ENCODE measurements at regions not wholly inside any gene's neighbourhood (a gene's known extent, or its start where the extent isn't known, plus 50 kb on each side); places are given as distances from the start of the nearest gene placed in this dataset.

- TF ChIP-seq NR1H2 (CRISPR knock-in tag; IDR thresholded peaks at IDR 0.05; ENCODE audit: borderline replicate concordance, low read depth): no peak
- TF ChIP-seq MATR3 (CRISPR knock-in tag; IDR thresholded peaks at IDR 0.05): no peak
- no peak for TF ChIP-seq TOPORS (CRISPR knock-in tag; IDR thresholded peaks at IDR 0.05)
Observed at GRCh38 chr12:76180401-76181277, 96.2 kb upstream of the NAP1L1 start (continued).

- no peak for DNase-seq (ENCODE audit: low spot score)
- no peaks in the 10 kb centered on the region for H3K4me1 ChIP-seq (ENCODE audit: insufficient read depth, low read length)
- POLR2A ChIA-PET: no interaction called here
- H2AFZ ChIP-seq (ENCODE audit: low read length): no peak overlapping the region
- no peak for TF ChIP-seq ZNF883 (CRISPR knock-in tag; IDR thresholded peaks at IDR 0.05; ENCODE audit: not compliant biosample characterization)
- no peak for TF ChIP-seq FOXA3 (CRISPR knock-in tag; IDR thresholded peaks at IDR 0.05)
- no peak for TF ChIP-seq ATF7 (IDR thresholded peaks at IDR 0.05)
- no peak for TF ChIP-seq ATF7 (CRISPR knock-in tag; IDR thresholded peaks at IDR 0.05)
- TF ChIP-seq CSRNP1 (CRISPR knock-in tag; IDR thresholded peaks at IDR 0.05): no peak
- TF ChIP-seq ARNT2 (CRISPR knock-in tag; IDR thresholded peaks at IDR 0.05; ENCODE audit: low read depth): no peak
- TF ChIP-seq ZNF234 (CRISPR knock-in tag; conservative IDR thresholded peaks at IDR 0.05): no peak
- TF ChIP-seq SIN3A (IDR thresholded peaks at IDR 0.05; ENCODE audit: borderline replicate concordance, low read depth, low read length): no peak
- TF ChIP-seq ZNF652 (CRISPR knock-in tag; IDR thresholded peaks at IDR 0.05; ENCODE audit: borderline replicate concordance, low read depth): no peak
- TF ChIP-seq SPEN (CRISPR knock-in tag; IDR thresholded peaks at IDR 0.05; ENCODE audit: low read depth): no peak
- no peak for TF ChIP-seq PBX3 (CRISPR knock-in tag; IDR thresholded peaks at IDR 0.05; ENCODE audit: borderline replicate concordance)
- TF ChIP-seq STAG1 (CRISPR knock-in tag; IDR thresholded peaks at IDR 0.05): no peak
- no peak for TF ChIP-seq ARID3A (IDR thresholded peaks at IDR 0.05; ENCODE audit: low read depth, low read length)
- no peak for TF ChIP-seq SUZ12 (IDR thresholded peaks at IDR 0.05; ENCODE audit: low read depth, low read length)
- no peak for TF ChIP-seq GPBP1L1 (CRISPR knock-in tag; IDR thresholded peaks at IDR 0.05)
- no peak overlapping the region for H3K27ac ChIP-seq (ENCODE audit: extremely low read length, insufficient read depth, low read length)
- no peak overlapping the region for H3K4me2 ChIP-seq (ENCODE audit: low read depth, low read length)
- intact Hi-C loops (cut with micrococcal nuclease; ENCODE audit: unreplicated experiment): no loop called here
- H3K27me3 ChIP-seq (ENCODE audit: control insufficient read depth in 1 of 2, insufficient read depth in 2 of 2, low read length in 2 of 2): peaks cover 0 to 13% of the 10 kb centered on the region in 2 experiments; a peak in 2 of 5 replicates
- CTCF ChIA-PET (ENCODE audit: low intra/inter-chr PET ratio, low total read pairs): no interaction called here
- in situ Hi-C loops (cut with HindIII; ENCODE audit: extremely low pct_ligation_motif_present, low pct_unique_long_range_greater_than_20kb): no loop called here
- H3K4me3 ChIP-seq (replicated peaks in 1 of 3; ENCODE audit: insufficient read depth in 1 of 3, low read depth in 2 of 3, low read length in 3 of 3): no peak overlapping the region
- no peak for ATAC-seq
- no peak overlapping the region for H3K9ac ChIP-seq (ENCODE audit: insufficient read depth, low read depth, low read length)
- 7% methylated on average over 3 of the region's 3 CpGs for WGBS (ENCODE audit: low lambda C conversion rate)
- H3K79me2 ChIP-seq (ENCODE audit: insufficient read depth, low read length): no peaks in the 10 kb centered on the region
- H4K20me1 ChIP-seq (ENCODE audit: insufficient read depth, low read length): no peaks in the 10 kb centered on the region
- no peaks in the 10 kb centered on the region for H3K9me3 ChIP-seq (ENCODE audit: low read length)
- BruUV-seq (replicated peaks): no TSS peak
- no peak for FAIRE-seq
- no peaks in the 10 kb centered on the region for H3K36me3 ChIP-seq (replicated peaks in 1 of 2; ENCODE audit: control insufficient read depth in 1 of 2, insufficient read depth in 2 of 2, low read length in 2 of 2)
Observed at GRCh38 chr12:76178452-76178851, 94.0 kb upstream of the NAP1L1 start.
